ENCODE measurements at regions not wholly inside any gene's neighbourhood (a gene's known extent, or its start where the extent isn't known, plus 50 kb on each side); places are given as distances from the start of the nearest gene placed in this dataset.
A peak's percentile ranks its signal among the peaks of the same experiment; 100 is the strongest.

GRCh38 chrX:8971116-8971515, 62.8 kb downstream of the FAM9B start:
- peak; percentile 3 for DNase-seq (ENCODE audit: low spot score)

GRCh38 chrX:8969378-8969777, 64.5 kb downstream of the FAM9B start:
- no peak for DNase-seq (ENCODE audit: low spot score)

- DNase-seq (ENCODE audit: low spot score): no peak
These were observed 66.5 kb downstream of the FAM9B start for GRCh38 chrX:8967461-8967860.

GRCh38 chrX:8960957-8961468, 72.9 kb downstream of the FAM9B start:
- DNase-seq (ENCODE audit: low spot score): no peak

GRCh38 chrX:8955511-8955910, 78.4 kb downstream of the FAM9B start:
- no peak for DNase-seq (ENCODE audit: low spot score)

GRCh38 chrX:8946563-8946962, 87.4 kb downstream of the FAM9B start:
- DNase-seq (ENCODE audit: low spot score): no peak

GRCh38 chrX:8939322-8939721, 94.6 kb downstream of the FAM9B start:
- no peak for DNase-seq (ENCODE audit: low spot score)

- DNase-seq (ENCODE audit: low spot score): no peak
These were observed 106.2 kb downstream of the FAM9B start for GRCh38 chrX:8927701-8928100.

- DNase-seq (ENCODE audit: low spot score): no peak
These were observed 106.8 kb downstream of the FAM9B start for GRCh38 chrX:8927066-8927635.

GRCh38 chrX:8921615-8922014, 112.3 kb downstream of the FAM9B start:
- no peak for DNase-seq (ENCODE audit: low spot score)

GRCh38 chrX:8919801-8920200, 114.1 kb downstream of the FAM9B start:
- DNase-seq (ENCODE audit: low spot score): no peak

GRCh38 chrX:8916697-8917096, 115.5 kb upstream of the FAM9A start:
- DNase-seq (ENCODE audit: low spot score): no peak

GRCh38 chrX:8914681-8915080, 113.5 kb upstream of the FAM9A start:
- DNase-seq (ENCODE audit: low spot score): no peak

- no peak for DNase-seq (ENCODE audit: low spot score)
These were observed 112.6 kb upstream of the FAM9A start for GRCh38 chrX:8913655-8914409.

GRCh38 chrX:8907688-8908087, 106.5 kb upstream of the FAM9A start:
- DNase-seq (ENCODE audit: low spot score): no peak

GRCh38 chrX:8906299-8906938, 105.2 kb upstream of the FAM9A start:
- DNase-seq (ENCODE audit: low spot score): no peak

GRCh38 chrX:8897259-8897658, 96.1 kb upstream of the FAM9A start:
- DNase-seq (ENCODE audit: low spot score): no peak

- DNase-seq (ENCODE audit: low spot score): no peak
These were observed 89.6 kb upstream of the FAM9A start for GRCh38 chrX:8890794-8891193.

GRCh38 chrX:8887004-8887403, 85.8 kb upstream of the FAM9A start:
- DNase-seq (ENCODE audit: low spot score): no peak

- no peak for DNase-seq (ENCODE audit: low spot score)
These were observed 78.6 kb upstream of the FAM9A start for GRCh38 chrX:8879750-8880149.

GRCh38 chrX:8873956-8874355, 72.8 kb upstream of the FAM9A start:
- no peak for DNase-seq (ENCODE audit: low spot score)

GRCh38 chrX:8873102-8873501, 71.9 kb upstream of the FAM9A start:
- no peak for DNase-seq (ENCODE audit: low spot score)

GRCh38 chrX:8870411-8870810, 69.2 kb upstream of the FAM9A start:
- no peak for DNase-seq (ENCODE audit: low spot score)

All from hematopoietic multipotent progenitor cell treated with erythropoietin and hydrocortisone succinate and interleukin-3 and kit ligand, for 17 days (in vitro differentiated cells).